ENCODE measurements at regions not wholly inside any gene's neighbourhood (a gene's known extent, or its start where the extent isn't known, plus 50 kb on each side); places are given as distances from the start of the nearest gene placed in this dataset.
"Not testable (repeated sequence)": the region's sequence is repeated elsewhere in the genome, so short reads cannot be mapped to it uniquely, and the experiment has no call there.

- DNase-seq (ENCODE audit: low read depth), result peak; percentile 94
Observed at GRCh38 chrX:3184176-3184930, 143.1 kb downstream of the ARSF start.

GRCh38 chrX:3181846-3182245, 140.6 kb downstream of the ARSF start:
- no peak for DNase-seq (ENCODE audit: low read depth)

- no peak for DNase-seq (ENCODE audit: low read depth)
Observed at GRCh38 chrX:3178329-3178728, 137.1 kb downstream of the ARSF start.

GRCh38 chrX:3177851-3178250, 136.6 kb downstream of the ARSF start:
- no peak for DNase-seq (ENCODE audit: low read depth)

GRCh38 chrX:3176439-3176820, 135.2 kb downstream of the ARSF start:
- DNase-seq (ENCODE audit: low read depth), result peak; percentile 93

- peak; percentile 47 for DNase-seq (ENCODE audit: low read depth)
Observed at GRCh38 chrX:3175659-3176438, 134.6 kb downstream of the ARSF start.

- not testable (repeated sequence) for DNase-seq (ENCODE audit: low read depth)
Observed at GRCh38 chrX:3172156-3172555, 130.9 kb downstream of the ARSF start.

GRCh38 chrX:3169421-3169820, 128.2 kb downstream of the ARSF start:
- no peak for DNase-seq (ENCODE audit: low read depth)

- DNase-seq (ENCODE audit: low read depth), result no peak
Observed at GRCh38 chrX:3167771-3168170, 126.5 kb downstream of the ARSF start.

- no peak for DNase-seq (ENCODE audit: low read depth)
Observed at GRCh38 chrX:3166670-3167455, 125.6 kb downstream of the ARSF start.

GRCh38 chrX:3165808-3166207, 124.5 kb downstream of the ARSF start:
- DNase-seq (ENCODE audit: low read depth), result no peak

All from GM04503 (cell line).